Upper lobe of left lung (tissue), 4 donors: ENCODE measurements at regions not wholly inside any gene's neighbourhood (a gene's known extent, or its start where the extent isn't known, plus 50 kb on each side); places are given as distances from the start of the nearest gene placed in this dataset.

ENCODE experiments used
- CTCF ChIP-seq, 6 experiments: fragments of 450-650 bp in 4 of 6; fragments of 200-600 bp in 2 of 6; sonication (generic) in 2 of 6; IDR thresholded peaks; one replicate each; pipeline ENCODE4 v1.5.1; 2016 to 2019; ENCODE audit warnings: antibody characterized with exemption in 6 of 6
- EP300 ChIP-seq, 4 donors: sonication (generic); formaldehyde crosslinking; IDR thresholded peaks; one replicate each; pipeline ENCODE4 v1.5.1; 2017; ENCODE audit warnings: antibody characterized with exemption in 4 of 4, control low read depth in 2 of 4
- POLR2A ChIP-seq, 4 donors: fragments of 450-650 bp; IDR thresholded peaks; one replicate each; pipeline ENCODE4 v1.5.1; 2016 to 2017; ENCODE audit warnings: antibody characterized with exemption in 4 of 4, mild to moderate bottlenecking in 2 of 4

- TF ChIP-seq CTCF (IDR thresholded peaks at IDR 0.05) (no peak), POLR2A (IDR thresholded peaks at IDR 0.05) (no peak), EP300 (IDR thresholded peaks at IDR 0.05) (no peak)
Observed at GRCh38 chr11:37506531-37506930, 908.5 kb upstream of the RAG2 start.
